Breast epithelium (tissue), 3 donors: ENCODE measurements at regions not wholly inside any gene's neighbourhood (a gene's known extent, or its start where the extent isn't known, plus 50 kb on each side); places are given as distances from the start of the nearest gene placed in this dataset.

Source experiments
- POLR2AphosphoS5 ChIP-seq, 3 donors: sonication (generic); formaldehyde crosslinking; IDR thresholded peaks; one replicate each; pipeline ENCODE4 v1.6.1; 2017; ENCODE audit warnings: antibody characterized with exemption in 3 of 3
- TF ChIP-seq, protein P1 (sequence below), 3 donors: fragments of 450-650 bp; IDR thresholded peaks; one replicate each; pipeline ENCODE4 v1.5.1; 2016 to 2017; ENCODE audit warnings: antibody characterized with exemption in 3 of 3, mild to moderate bottlenecking in 3 of 3, moderate library complexity in 3 of 3

DNA sequence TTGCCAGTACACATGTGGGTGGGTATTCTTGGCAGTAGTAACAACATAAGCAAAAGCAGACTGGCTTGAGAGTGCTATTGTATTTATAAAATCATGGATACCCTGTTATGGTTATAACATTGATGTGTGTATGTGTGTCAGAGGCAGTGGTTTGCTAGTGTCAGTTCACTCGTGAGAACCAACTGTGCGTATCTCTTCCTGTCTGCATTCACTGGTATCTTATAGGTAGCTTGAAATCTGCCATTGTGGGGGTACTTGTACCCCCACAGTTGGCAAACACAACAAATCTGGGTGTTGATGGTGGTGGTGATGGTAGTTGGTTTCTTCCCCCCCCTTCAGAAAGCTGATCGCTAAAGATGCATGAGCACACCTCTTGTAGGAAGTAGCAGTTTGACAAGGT is 355.8 kb upstream of the SATB1 start:
- TF ChIP-seq, protein P1, sequence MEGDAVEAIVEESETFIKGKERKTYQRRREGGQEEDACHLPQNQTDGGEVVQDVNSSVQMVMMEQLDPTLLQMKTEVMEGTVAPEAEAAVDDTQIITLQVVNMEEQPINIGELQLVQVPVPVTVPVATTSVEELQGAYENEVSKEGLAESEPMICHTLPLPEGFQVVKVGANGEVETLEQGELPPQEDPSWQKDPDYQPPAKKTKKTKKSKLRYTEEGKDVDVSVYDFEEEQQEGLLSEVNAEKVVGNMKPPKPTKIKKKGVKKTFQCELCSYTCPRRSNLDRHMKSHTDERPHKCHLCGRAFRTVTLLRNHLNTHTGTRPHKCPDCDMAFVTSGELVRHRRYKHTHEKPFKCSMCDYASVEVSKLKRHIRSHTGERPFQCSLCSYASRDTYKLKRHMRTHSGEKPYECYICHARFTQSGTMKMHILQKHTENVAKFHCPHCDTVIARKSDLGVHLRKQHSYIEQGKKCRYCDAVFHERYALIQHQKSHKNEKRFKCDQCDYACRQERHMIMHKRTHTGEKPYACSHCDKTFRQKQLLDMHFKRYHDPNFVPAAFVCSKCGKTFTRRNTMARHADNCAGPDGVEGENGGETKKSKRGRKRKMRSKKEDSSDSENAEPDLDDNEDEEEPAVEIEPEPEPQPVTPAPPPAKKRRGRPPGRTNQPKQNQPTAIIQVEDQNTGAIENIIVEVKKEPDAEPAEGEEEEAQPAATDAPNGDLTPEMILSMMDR (IDR thresholded peaks at IDR 0.05) = no peak
- no peak for TF ChIP-seq POLR2AphosphoS5 (IDR thresholded peaks at IDR 0.05)
